Kidney epithelial cell (primary cell): ENCODE measurements at regions not wholly inside any gene's neighbourhood (a gene's known extent, or its start where the extent isn't known, plus 50 kb on each side); places are given as distances from the start of the nearest gene placed in this dataset.

ENCODE experiments used
- DNase-seq: peaks from one replicate; pipeline ENCODE4 v3.0.0-alpha.2; 2010; ENCODE audit warnings: low read depth
- H3K27me3 ChIP-seq: 2 replicates; pipeline ENCODE4 v1.6.0; 2011; ENCODE audit warnings: low read length; ENCODE audit not compliant: control insufficient read depth, insufficient read depth
- H3K36me3 ChIP-seq: 2 replicates; pipeline ENCODE4 v1.5.1; 2011; ENCODE audit warnings: low read length; ENCODE audit not compliant: control insufficient read depth, insufficient read depth
- H3K4me3 ChIP-seq: 2 replicates; pipeline ENCODE4 v1.5.1; 2011; ENCODE audit warnings: low read depth, mild to moderate bottlenecking, control low read depth, low read length
- CTCF ChIP-seq: IDR thresholded peaks from 2 replicates; pipeline ENCODE4 v1.5.1; 2011; ENCODE audit warnings: mild to moderate bottlenecking, moderate library complexity, low read length, control low read depth, inconsistent platforms; ENCODE audit not compliant: insufficient read depth, poor library complexity, severe bottlenecking

- no peaks in the 10 kb centered on the region for H3K36me3 ChIP-seq
- no peaks in the 10 kb centered on the region for H3K27me3 ChIP-seq
- DNase-seq: no peak
- no peak overlapping the region for H3K4me3 ChIP-seq
- TF ChIP-seq CTCF: no peak
These were observed 274.4 kb upstream of the HDAC4 start for GRCh38 chr2:239674981-239675825.

GRCh38 chr2:239674101-239674980 is 273.5 kb upstream of the HDAC4 start:
- Histone ChIP-seq H3K4me3 (no peak overlapping the region), H3K36me3 (no peaks in the 10 kb centered on the region), H3K27me3 (no peaks in the 10 kb centered on the region)
- no peak for TF ChIP-seq CTCF
- no peak for DNase-seq

- no peak for DNase-seq
- H3K27me3 ChIP-seq: no peaks in the 10 kb centered on the region
- TF ChIP-seq CTCF: no peak
These were observed 272.8 kb upstream of the HDAC4 start for GRCh38 chr2:239673641-239674040.

GRCh38 chr2:239671916-239672849 is 271.4 kb upstream of the HDAC4 start:
- TF ChIP-seq CTCF: no peak
- H3K36me3 ChIP-seq: no peaks in the 10 kb centered on the region
- no peak for DNase-seq
- no peak overlapping the region for H3K4me3 ChIP-seq
- H3K27me3 ChIP-seq: no peaks in the 10 kb centered on the region

More at GRCh38 chr2:239673641-239674040, 272.8 kb upstream of the HDAC4 start:
- H3K36me3 ChIP-seq: no peaks in the 10 kb centered on the region
- H3K4me3 ChIP-seq: no peak overlapping the region

- TF ChIP-seq CTCF: no peak
- Histone ChIP-seq H3K27me3 (no peaks in the 10 kb centered on the region), H3K36me3 (no peaks in the 10 kb centered on the region), H3K4me3 (no peak overlapping the region)
- no peak for DNase-seq
These were observed 270.7 kb upstream of the HDAC4 start for GRCh38 chr2:239671471-239671870.
